DOHH2 (cell line): ENCODE measurements at regions not wholly inside any gene's neighbourhood (a gene's known extent, or its start where the extent isn't known, plus 50 kb on each side); places are given as distances from the start of the nearest gene placed in this dataset.
"Not testable (repeated sequence)": the region's sequence is repeated elsewhere in the genome, so short reads cannot be mapped to it uniquely, and the experiment has no call there.

ENCODE experiments used
- H3F3A ChIP-seq: fragments of 200-600 bp; sonication (generic), shearing (Covaris generic); 2 replicates; pipeline ENCODE4 v1.6.0; 2016; ENCODE audit warnings: antibody characterized with exemption, mild to moderate bottlenecking; ENCODE audit not compliant: control insufficient read depth, insufficient read depth
- H3K27ac ChIP-seq: fragments of 200-600 bp; sonication (generic); 2 replicates; pipeline ENCODE4 v1.5.1; 2014; ENCODE audit warnings: low read depth, mild to moderate bottlenecking, low read length, moderate library complexity
- H3K27me3 ChIP-seq: fragments of 200-600 bp; sonication (generic); 2 replicates; pipeline ENCODE4 v1.6.1; 2014; ENCODE audit warnings: mild to moderate bottlenecking, low read length, mixed read lengths; ENCODE audit not compliant: control insufficient read depth
- H3K36me3 ChIP-seq: fragments of 200-600 bp; sonication (generic); 2 replicates; pipeline ENCODE4 v1.6.1; 2014; ENCODE audit warnings: mild to moderate bottlenecking, low read length, moderate library complexity, mixed read lengths; ENCODE audit not compliant: control insufficient read depth
- H3K4me1 ChIP-seq: fragments of 200-600 bp; sonication (generic); 2 replicates; pipeline ENCODE4 v1.6.1; 2014; ENCODE audit warnings: mild to moderate bottlenecking, low read length, mixed read lengths; ENCODE audit not compliant: control insufficient read depth
- H3K4me2 ChIP-seq: fragments of 200-600 bp; sonication (generic); 2 replicates; pipeline ENCODE4 v1.6.0; 2014; ENCODE audit warnings: mild to moderate bottlenecking, low read length, moderate library complexity
- H3K4me3 ChIP-seq: fragments of 200-600 bp; sonication (generic); 2 replicates; pipeline ENCODE4 v1.5.1; 2014; ENCODE audit warnings: mild to moderate bottlenecking, low read length, mixed read lengths
- H3K79me2 ChIP-seq: fragments of 200-600 bp; sonication (generic); 2 replicates; pipeline ENCODE4 v1.6.1; 2014; ENCODE audit warnings: mild to moderate bottlenecking, low read length, mixed read lengths; ENCODE audit not compliant: control insufficient read depth
- H3K9me2 ChIP-seq: fragments of 200-600 bp; sonication (generic); replicated peaks from 2 replicates; pipeline ENCODE4 v1.6.1; 2014; ENCODE audit warnings: mild to moderate bottlenecking, low read length, mixed read lengths; ENCODE audit not compliant: control insufficient read depth
- H3K9me3 ChIP-seq: fragments of 200-600 bp; sonication (generic); 2 replicates; pipeline ENCODE4 v1.6.1; 2014; ENCODE audit warnings: antibody characterized with exemption, low read length, mixed read lengths; ENCODE audit not compliant: control insufficient read depth, insufficient read depth
- H4K20me1 ChIP-seq: fragments of 200-600 bp; sonication (generic); 2 replicates; pipeline ENCODE4 v1.6.0; 2014; ENCODE audit warnings: low read depth, mild to moderate bottlenecking, antibody characterized with exemption, low read length, moderate library complexity; ENCODE audit not compliant: control insufficient read depth, insufficient read depth
- EZH2phosphoT487 ChIP-seq: fragments of 200-600 bp; sonication (generic); IDR thresholded peaks from 2 replicates; pipeline ENCODE4 v1.6.1; 2017; ENCODE audit warnings: borderline replicate concordance, mild to moderate bottlenecking, antibody characterized with exemption, low read length, moderate library complexity, mixed read lengths
- TF ChIP-seq, protein P1 (sequence below): fragments of 200-600 bp; sonication (generic); IDR thresholded peaks from one replicate; pipeline ENCODE4 v1.5.1; 2014; ENCODE audit warnings: antibody characterized with exemption, mild to moderate bottlenecking, low read depth, low read length; ENCODE audit not compliant: poor library complexity, severe bottlenecking

DNA sequence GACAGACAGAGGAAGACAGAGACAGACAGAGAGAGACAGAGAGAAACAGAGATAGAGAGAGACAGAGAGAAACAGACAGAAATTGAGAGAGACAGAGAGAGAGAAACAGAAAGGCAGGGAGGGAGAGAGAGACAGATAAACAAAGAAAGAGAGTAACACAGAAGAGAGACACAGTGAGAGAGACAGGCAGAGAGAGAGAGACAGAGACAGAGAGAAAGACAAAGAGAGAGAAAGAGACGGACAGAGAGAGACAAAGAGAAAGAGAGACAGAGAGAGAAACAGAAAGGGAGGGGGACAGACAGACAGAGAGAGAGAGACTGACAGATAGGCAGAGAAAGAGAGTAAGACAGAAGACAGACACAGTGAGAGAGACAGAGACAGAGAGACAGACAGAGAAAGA, 108.5 kb upstream of the ANKRD30BL start:
- Histone ChIP-seq H3F3A (no peaks in the 10 kb centered on the region), H3K4me1 (peaks cover 49% of the 10 kb centered on the region), H3K4me2 (peak overlapping the region; percentile 57; the same call in 1 of the 2 replicates), H3K9me3 (0 out of 2 replicates have a peak, but pooled peaks cover 2% of the 10 kb centered on the region), H3K27ac (no peak overlapping the region), H3K9me2 (no peaks in the 10 kb centered on the region), H3K27me3 (no peaks in the 10 kb centered on the region), H3K36me3 (no peaks in the 10 kb centered on the region), H3K79me2 (no peaks in the 10 kb centered on the region), H3K4me3 (no peak overlapping the region), H4K20me1 (no peaks in the 10 kb centered on the region)
- no peak for TF ChIP-seq EZH2phosphoT487
- TF ChIP-seq, protein P1, sequence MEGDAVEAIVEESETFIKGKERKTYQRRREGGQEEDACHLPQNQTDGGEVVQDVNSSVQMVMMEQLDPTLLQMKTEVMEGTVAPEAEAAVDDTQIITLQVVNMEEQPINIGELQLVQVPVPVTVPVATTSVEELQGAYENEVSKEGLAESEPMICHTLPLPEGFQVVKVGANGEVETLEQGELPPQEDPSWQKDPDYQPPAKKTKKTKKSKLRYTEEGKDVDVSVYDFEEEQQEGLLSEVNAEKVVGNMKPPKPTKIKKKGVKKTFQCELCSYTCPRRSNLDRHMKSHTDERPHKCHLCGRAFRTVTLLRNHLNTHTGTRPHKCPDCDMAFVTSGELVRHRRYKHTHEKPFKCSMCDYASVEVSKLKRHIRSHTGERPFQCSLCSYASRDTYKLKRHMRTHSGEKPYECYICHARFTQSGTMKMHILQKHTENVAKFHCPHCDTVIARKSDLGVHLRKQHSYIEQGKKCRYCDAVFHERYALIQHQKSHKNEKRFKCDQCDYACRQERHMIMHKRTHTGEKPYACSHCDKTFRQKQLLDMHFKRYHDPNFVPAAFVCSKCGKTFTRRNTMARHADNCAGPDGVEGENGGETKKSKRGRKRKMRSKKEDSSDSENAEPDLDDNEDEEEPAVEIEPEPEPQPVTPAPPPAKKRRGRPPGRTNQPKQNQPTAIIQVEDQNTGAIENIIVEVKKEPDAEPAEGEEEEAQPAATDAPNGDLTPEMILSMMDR, result no peak

DNA sequence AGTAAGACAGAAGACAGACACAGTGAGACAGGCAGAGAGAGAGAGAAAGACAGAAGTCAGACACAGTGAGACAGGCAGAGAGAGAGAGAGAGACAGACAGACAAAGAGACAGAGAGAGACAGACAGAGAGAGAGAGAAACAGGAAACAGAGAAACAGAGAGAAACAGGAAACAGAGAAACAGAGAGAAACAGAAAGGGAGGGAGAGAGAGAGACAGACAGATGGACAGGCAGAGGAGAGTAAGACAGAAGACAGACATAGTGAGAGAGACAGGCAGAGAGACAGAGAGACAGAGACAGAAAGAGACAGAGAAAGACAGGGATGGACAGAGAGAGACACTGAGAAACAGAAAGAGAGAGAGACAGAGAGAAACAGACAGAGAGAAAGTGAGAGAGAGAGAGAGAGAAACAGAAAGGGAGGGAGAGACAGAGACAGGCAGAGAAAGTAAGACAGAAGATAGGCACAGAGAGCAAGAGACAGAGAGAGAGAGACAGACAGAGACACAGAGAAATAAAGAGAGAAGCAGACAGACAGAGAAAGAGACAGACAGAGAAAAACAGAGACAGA, 109.3 kb upstream of the ANKRD30BL start:
- Histone ChIP-seq H3K27ac (peak overlapping the region; percentile 40; the same call in 1 of the 2 replicates), H4K20me1 (no peaks in the 10 kb centered on the region), H3K4me3 (peak overlapping the region; percentile 32), H3K9me2 (no peaks in the 10 kb centered on the region), H3K4me1 (peaks cover 57% of the 10 kb centered on the region), H3F3A (no peaks in the 10 kb centered on the region), H3K4me2 (peak overlapping the region; percentile 57), H3K27me3 (no peaks in the 10 kb centered on the region), H3K9me3 (0 out of 2 replicates have a peak, but pooled peaks cover 8% of the 10 kb centered on the region), H3K79me2 (no peaks in the 10 kb centered on the region), H3K36me3 (no peaks in the 10 kb centered on the region)
- TF ChIP-seq, protein P1, result no peak
- no peak for TF ChIP-seq EZH2phosphoT487

DNA sequence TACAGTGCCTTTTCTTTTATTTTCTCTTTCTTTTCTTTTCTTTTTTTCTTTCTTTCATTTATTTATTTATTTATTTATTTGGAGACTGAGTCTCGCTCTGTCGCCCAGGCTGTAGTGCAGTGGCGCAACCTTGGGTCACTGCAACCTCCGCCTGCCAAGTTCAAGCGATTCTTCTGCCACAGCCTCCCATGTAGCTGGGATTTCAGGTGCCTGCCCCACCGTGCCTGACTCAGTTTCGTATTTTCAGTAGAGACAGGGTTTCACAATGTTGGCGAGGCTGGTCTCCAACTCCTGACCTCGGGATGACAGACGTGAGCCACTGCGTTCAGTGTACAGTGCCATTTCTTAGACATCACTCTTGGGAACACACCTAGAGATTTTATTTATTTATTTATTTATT, 110.0 kb upstream of the ANKRD30BL start:
- H3K9me3 ChIP-seq, H3K4me2 ChIP-seq, H3F3A ChIP-seq, H3K27me3 ChIP-seq, H3K79me2 ChIP-seq, H3K9me2 ChIP-seq, H3K4me3 ChIP-seq, H4K20me1 ChIP-seq, H3K36me3 ChIP-seq, H3K27ac ChIP-seq: not testable (repeated sequence)
- peaks cover 63% of the 10 kb centered on the region for H3K4me1 ChIP-seq

DNA sequence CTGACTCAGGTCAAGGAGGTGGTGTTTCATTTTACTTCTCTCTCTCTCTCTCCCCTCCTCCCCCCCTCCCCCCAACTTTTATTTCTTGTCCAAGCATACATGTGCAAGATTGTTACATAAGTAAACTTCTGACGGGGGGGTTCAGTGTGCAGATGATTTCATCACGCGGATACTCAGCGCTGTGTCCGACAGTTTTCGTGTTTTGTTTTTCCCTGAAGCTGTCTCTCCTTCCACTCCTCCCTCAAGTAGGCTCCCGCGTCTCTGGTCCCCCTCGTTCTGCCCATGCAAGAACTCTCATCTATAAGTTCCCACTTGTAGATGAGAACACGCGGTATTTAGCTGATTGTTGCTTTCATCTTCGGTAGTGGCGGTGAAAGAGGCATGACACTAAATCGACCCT, 111.0 kb upstream of the ANKRD30BL start:
- no peaks in the 10 kb centered on the region for H3K9me2 ChIP-seq
- no peaks in the 10 kb centered on the region for H3K27me3 ChIP-seq
- no peak overlapping the region for H3K4me3 ChIP-seq
- peaks cover under 1% of the 10 kb centered on the region; the same call in 1 of the 2 replicates for H3K36me3 ChIP-seq
- H3K27ac ChIP-seq, result no peak overlapping the region
- no peaks in the 10 kb centered on the region for H3K79me2 ChIP-seq
- H3F3A ChIP-seq, result peaks cover 5% of the 10 kb centered on the region; the same call in 1 of the 2 replicates
- TF ChIP-seq EZH2phosphoT487, result no peak
- TF ChIP-seq, protein P1, result no peak
- H3K4me2 ChIP-seq, result no peak overlapping the region
- peaks cover 9% of the 10 kb centered on the region; the same call in 1 of the 2 replicates for H3K9me3 ChIP-seq
- peaks cover 61% of the 10 kb centered on the region for H3K4me1 ChIP-seq
- H4K20me1 ChIP-seq, result no peaks in the 10 kb centered on the region

DNA sequence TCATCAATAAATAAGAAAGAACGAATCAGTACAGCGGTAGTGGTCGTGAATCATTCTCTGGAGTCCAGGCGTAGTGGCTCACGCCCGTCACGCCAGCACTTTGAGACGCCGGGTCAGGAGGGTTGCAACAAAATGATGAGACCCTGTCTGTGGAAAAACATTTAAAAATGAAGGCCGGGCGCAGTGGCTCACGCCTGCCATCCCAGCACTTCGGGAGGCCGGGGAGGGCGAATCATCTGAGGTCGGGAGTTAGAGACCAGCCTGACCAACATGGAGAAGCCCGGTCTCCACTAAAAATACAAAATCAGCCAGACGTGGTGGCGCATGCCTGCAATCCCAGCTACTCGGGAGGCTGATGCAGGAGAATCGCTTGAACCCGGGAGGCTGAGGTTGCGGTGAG, 111.8 kb upstream of the ANKRD30BL start:
- Histone ChIP-seq H3K4me1 (peaks cover 56% of the 10 kb centered on the region), H3K9me3 (peaks cover 18% of the 10 kb centered on the region)
- H3F3A ChIP-seq, H3K36me3 ChIP-seq, H4K20me1 ChIP-seq, H3K27me3 ChIP-seq, H3K27ac ChIP-seq, H3K4me2 ChIP-seq, H3K79me2 ChIP-seq, H3K9me2 ChIP-seq, H3K4me3 ChIP-seq: not testable (repeated sequence)
